GM12801 (cell line): ENCODE measurements at regions not wholly inside any gene's neighbourhood (a gene's known extent, or its start where the extent isn't known, plus 50 kb on each side); places are given as distances from the start of the nearest gene placed in this dataset.

Source experiments
- TF ChIP-seq, protein P1 (sequence below): IDR thresholded peaks from one replicate; pipeline ENCODE4 v1.5.1; 2011; ENCODE audit warnings: control low read depth; ENCODE audit not compliant: insufficient read length; ENCODE audit errors: extremely low read depth

DNA sequence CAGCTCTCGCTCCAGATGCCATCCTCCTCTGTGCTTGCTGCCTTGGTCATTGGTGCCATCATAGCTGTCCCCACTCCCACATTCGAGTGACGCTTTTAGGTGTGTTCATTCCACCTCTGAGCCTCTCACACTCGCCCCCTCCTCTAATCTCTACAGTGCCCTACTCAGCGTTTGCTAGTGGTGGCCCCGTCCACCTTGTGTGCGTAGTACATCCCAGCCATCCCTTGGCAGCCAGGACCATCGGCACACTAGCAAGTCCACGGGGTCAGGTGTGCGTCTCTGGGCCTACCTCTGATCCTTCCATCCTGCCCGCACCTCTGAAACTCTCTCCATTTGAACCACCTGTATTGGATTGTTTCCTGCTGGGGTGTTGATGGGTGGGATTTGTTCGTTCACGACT, 54.2 kb upstream of the RGMA start:
- TF ChIP-seq, protein P1, sequence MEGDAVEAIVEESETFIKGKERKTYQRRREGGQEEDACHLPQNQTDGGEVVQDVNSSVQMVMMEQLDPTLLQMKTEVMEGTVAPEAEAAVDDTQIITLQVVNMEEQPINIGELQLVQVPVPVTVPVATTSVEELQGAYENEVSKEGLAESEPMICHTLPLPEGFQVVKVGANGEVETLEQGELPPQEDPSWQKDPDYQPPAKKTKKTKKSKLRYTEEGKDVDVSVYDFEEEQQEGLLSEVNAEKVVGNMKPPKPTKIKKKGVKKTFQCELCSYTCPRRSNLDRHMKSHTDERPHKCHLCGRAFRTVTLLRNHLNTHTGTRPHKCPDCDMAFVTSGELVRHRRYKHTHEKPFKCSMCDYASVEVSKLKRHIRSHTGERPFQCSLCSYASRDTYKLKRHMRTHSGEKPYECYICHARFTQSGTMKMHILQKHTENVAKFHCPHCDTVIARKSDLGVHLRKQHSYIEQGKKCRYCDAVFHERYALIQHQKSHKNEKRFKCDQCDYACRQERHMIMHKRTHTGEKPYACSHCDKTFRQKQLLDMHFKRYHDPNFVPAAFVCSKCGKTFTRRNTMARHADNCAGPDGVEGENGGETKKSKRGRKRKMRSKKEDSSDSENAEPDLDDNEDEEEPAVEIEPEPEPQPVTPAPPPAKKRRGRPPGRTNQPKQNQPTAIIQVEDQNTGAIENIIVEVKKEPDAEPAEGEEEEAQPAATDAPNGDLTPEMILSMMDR = no peak

DNA sequence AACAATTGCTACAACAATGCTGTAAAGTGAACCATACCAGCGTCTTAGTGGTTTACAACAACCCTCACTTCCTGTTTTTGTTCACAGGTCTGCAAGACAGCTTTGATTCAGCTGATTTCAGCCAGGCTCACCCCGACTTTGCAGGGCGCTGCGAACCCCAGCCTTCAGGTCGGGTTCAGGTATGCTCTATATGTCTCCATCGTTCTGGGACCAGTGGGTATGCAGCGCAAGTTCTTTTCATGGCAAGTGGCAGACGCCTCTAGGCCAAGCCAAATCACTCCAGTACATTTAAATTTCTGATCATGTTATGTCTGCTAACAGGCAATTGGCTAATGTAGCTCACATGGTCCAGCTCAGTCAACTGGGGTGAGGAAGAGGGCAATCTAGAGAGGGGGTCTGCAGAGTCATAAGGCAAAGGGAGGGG, 52.4 kb upstream of the RGMA start:
- TF ChIP-seq, protein P1 = no peak

DNA sequence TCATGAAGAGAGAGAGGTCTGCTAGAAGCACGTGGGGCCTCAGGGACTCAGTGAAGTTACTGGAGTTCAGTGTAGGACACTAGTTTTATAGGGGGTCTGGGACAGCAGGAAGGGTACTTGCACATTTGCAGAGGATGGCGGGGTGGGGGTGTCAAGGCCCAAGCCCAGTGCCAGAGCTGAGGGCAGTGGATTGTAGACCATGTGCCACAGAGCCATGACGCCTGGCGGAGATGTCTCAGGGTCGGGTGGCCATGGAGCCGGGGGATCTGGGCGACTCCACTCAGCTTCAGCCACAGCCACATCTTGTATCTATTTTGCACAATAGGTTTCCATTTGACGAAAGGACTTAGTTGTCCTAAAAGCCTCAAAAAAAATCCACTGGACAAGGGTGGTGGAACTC, 50.4 kb upstream of the RGMA start:
- TF ChIP-seq, protein P1 = no peak

DNA sequence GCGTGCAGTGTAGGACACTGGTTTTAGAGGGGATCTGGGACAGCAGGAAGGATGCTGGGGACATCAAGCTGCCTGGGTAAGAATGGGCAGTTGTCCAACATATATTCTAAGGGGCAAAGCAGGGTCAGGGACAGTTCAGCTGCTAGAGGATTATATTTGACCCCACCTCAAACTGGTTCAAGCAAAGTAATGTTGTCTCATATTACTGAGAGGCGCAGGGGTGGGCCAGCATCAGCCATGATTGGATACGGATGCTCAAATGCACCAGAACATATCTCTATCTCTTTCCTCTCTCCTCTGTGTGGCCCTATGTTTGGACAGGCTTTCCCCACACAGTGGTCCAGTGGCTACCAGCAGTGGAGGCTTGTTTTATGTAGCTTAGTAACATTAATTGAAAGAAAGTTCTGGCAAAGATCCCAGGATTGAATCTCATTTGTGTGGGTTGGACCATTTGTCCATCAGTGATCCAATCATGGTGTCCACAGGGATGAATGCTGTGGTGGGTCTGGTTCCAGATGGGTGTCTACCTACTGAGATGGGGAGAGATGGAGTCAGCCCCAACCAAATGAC, 49.8 kb upstream of the RGMA start:
- TF ChIP-seq, protein P1 = no peak
